ENCODE measurements at regions not wholly inside any gene's neighbourhood (a gene's known extent, or its start where the extent isn't known, plus 50 kb on each side); places are given as distances from the start of the nearest gene placed in this dataset.

DNA sequence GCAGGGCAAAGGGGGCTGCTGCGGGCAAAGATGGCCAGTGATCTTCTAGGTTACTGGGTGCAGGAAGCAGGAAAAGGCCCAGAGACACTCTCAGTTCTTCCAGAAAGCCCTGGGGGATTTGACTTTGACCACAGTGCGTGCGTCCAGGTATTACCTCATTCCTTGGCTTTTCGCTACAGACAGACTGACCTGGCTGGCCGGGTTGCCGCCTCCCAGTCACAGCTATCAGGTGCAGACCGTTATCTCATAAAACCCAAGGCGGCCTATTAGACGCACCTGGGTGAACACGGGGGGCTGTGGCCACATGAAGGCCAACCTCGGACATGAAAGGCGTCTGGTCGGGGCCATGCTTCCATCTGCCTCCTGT, 80.3 kb downstream of the FOXL3 start:
- TF ChIP-seq CTCF (IDR thresholded peaks at IDR 0.05) (no peak), POLR2A (IDR thresholded peaks at IDR 0.05) (no peak), POLR2AphosphoS5 (IDR thresholded peaks at IDR 0.05) (peak in 1 of 3 donors; percentile 10)

All from breast epithelium (tissue), 3 donors.